Neural progenitor cell (in vitro differentiated cells): ENCODE measurements at regions not wholly inside any gene's neighbourhood (a gene's known extent, or its start where the extent isn't known, plus 50 kb on each side); places are given as distances from the start of the nearest gene placed in this dataset.

ENCODE experiments used
- EZH2phosphoT487 ChIP-seq: fragments of 200-600 bp; sonication (generic); IDR thresholded peaks from 2 replicates; pipeline ENCODE4 v1.6.1; 2017; ENCODE audit warnings: antibody characterized with exemption
- TF ChIP-seq, protein P1 (sequence below): fragments of 200-600 bp; sonication (generic); IDR thresholded peaks from 2 replicates; pipeline ENCODE4 v1.5.1; 2017; ENCODE audit warnings: antibody characterized with exemption, mild to moderate bottlenecking

- TF ChIP-seq, protein P1, sequence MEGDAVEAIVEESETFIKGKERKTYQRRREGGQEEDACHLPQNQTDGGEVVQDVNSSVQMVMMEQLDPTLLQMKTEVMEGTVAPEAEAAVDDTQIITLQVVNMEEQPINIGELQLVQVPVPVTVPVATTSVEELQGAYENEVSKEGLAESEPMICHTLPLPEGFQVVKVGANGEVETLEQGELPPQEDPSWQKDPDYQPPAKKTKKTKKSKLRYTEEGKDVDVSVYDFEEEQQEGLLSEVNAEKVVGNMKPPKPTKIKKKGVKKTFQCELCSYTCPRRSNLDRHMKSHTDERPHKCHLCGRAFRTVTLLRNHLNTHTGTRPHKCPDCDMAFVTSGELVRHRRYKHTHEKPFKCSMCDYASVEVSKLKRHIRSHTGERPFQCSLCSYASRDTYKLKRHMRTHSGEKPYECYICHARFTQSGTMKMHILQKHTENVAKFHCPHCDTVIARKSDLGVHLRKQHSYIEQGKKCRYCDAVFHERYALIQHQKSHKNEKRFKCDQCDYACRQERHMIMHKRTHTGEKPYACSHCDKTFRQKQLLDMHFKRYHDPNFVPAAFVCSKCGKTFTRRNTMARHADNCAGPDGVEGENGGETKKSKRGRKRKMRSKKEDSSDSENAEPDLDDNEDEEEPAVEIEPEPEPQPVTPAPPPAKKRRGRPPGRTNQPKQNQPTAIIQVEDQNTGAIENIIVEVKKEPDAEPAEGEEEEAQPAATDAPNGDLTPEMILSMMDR: no peak
- no peak for TF ChIP-seq EZH2phosphoT487
Observed at GRCh38 chr6:14288910-14289309, 171.3 kb downstream of the CD83 start.
